ENCODE measurements at regions not wholly inside any gene's neighbourhood (a gene's known extent, or its start where the extent isn't known, plus 50 kb on each side); places are given as distances from the start of the nearest gene placed in this dataset.
"Not testable (repeated sequence)": the region's sequence is repeated elsewhere in the genome, so short reads cannot be mapped to it uniquely, and the experiment has no call there.

GRCh38 chr9:22170556-22170955, 161.5 kb upstream of the CDKN2B start:
- Histone ChIP-seq H3K27ac (no peak overlapping the region), H3K36me3 (no peaks in the 10 kb centered on the region), H3K4me3 (no peak overlapping the region), H3K4me1 (replicated peaks) (peaks cover 7% of the 10 kb centered on the region), H3K27me3 (replicated peaks) (no peaks in the 10 kb centered on the region), H3K9me3 (replicated peaks) (no peaks in the 10 kb centered on the region)
- DNase-seq (ENCODE audit: low read depth in 1 of 2, low spot score in 2 of 2) = no peak

GRCh38 chr9:22170990-22171670, 162.0 kb upstream of the CDKN2B start:
- Histone ChIP-seq H3K4me1 (replicated peaks) (peaks cover 7% of the 10 kb centered on the region), H3K4me3 (no peak overlapping the region), H3K9me3 (replicated peaks) (no peaks in the 10 kb centered on the region), H3K27ac (no peak overlapping the region), H3K27me3 (replicated peaks) (no peaks in the 10 kb centered on the region), H3K36me3 (no peaks in the 10 kb centered on the region)
- DNase-seq (ENCODE audit: low read depth in 1 of 2, low spot score in 2 of 2) = no peak

GRCh38 chr9:22171691-22172090, 162.6 kb upstream of the CDKN2B start:
- no peaks in the 10 kb centered on the region for H3K9me3 ChIP-seq (replicated peaks)
- H3K4me1 ChIP-seq (replicated peaks) = peaks cover 7% of the 10 kb centered on the region
- no peak overlapping the region for H3K4me3 ChIP-seq
- H3K27me3 ChIP-seq (replicated peaks) = no peaks in the 10 kb centered on the region
- H3K36me3 ChIP-seq = no peaks in the 10 kb centered on the region
- no peak overlapping the region for H3K27ac ChIP-seq
- DNase-seq (ENCODE audit: low read depth in 1 of 2, low spot score in 2 of 2) = no peak

- Histone ChIP-seq H3K27me3 (replicated peaks) (no peaks in the 10 kb centered on the region), H3K4me1 (replicated peaks) (peaks cover 7% of the 10 kb centered on the region), H3K36me3 (no peaks in the 10 kb centered on the region), H3K4me3 (no peak overlapping the region), H3K9me3 (replicated peaks) (no peaks in the 10 kb centered on the region), H3K27ac (no peak overlapping the region)
- DNase-seq (ENCODE audit: low read depth in 1 of 2, low spot score in 2 of 2) = no peak
These were observed 164.8 kb upstream of the CDKN2B start for GRCh38 chr9:22173908-22174307.

- H3K36me3 ChIP-seq = no peaks in the 10 kb centered on the region
These were observed 167.0 kb upstream of the CDKN2B start for GRCh38 chr9:22175972-22176545.

DNA sequence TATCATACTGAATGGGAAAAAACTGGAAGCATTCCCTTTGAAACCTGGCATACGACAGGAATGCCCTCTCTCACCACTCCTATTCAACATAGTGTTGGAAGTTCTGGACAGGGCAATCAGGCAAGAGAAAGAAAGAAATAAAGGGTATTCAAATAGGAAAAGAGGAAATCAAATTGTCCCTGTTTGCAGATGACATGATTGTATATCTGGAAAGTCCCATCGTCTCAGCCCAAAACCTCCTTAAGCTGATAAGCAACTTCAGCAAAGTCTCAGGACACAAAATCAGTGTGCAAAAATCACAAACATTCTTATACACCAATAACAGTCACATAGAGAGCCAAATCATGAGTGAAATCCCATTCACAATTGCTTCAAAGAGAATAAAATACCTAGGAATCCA, 171.9 kb upstream of the CDKN2B start:
- not testable (repeated sequence) for H3K9me3 ChIP-seq (replicated peaks)

More at GRCh38 chr9:22175972-22176545, 167.0 kb upstream of the CDKN2B start:
- Histone ChIP-seq H3K4me3 (no peak overlapping the region), H3K4me1 (replicated peaks) (no peaks in the 10 kb centered on the region), H3K27ac (no peak overlapping the region), H3K9me3 (replicated peaks) (no peaks in the 10 kb centered on the region), H3K27me3 (replicated peaks) (no peaks in the 10 kb centered on the region)
- DNase-seq (ENCODE audit: low read depth in 1 of 2, low spot score in 2 of 2) = no peak

GRCh38 chr9:22189471-22189870, 180.4 kb upstream of the CDKN2B start:
- no peak for DNase-seq (ENCODE audit: low read depth in 1 of 2, low spot score in 2 of 2)
- no peak overlapping the region for H3K4me3 ChIP-seq
- no peaks in the 10 kb centered on the region for H3K36me3 ChIP-seq
- H3K4me1 ChIP-seq (replicated peaks) = no peaks in the 10 kb centered on the region
- H3K27ac ChIP-seq = no peak overlapping the region
- H3K27me3 ChIP-seq (replicated peaks) = no peaks in the 10 kb centered on the region
- no peaks in the 10 kb centered on the region for H3K9me3 ChIP-seq (replicated peaks)

More for the DNA sequence above, 171.9 kb upstream of the CDKN2B start:
- not testable (repeated sequence) for H3K4me3 ChIP-seq; H3K27ac ChIP-seq; H3K27me3 ChIP-seq (replicated peaks); H3K4me1 ChIP-seq (replicated peaks); H3K36me3 ChIP-seq; DNase-seq (ENCODE audit: low read depth in 1 of 2, low spot score in 2 of 2)

- not testable (repeated sequence) for H3K27me3 ChIP-seq (replicated peaks); H3K36me3 ChIP-seq; H3K27ac ChIP-seq; DNase-seq (ENCODE audit: low read depth in 1 of 2, low spot score in 2 of 2); H3K9me3 ChIP-seq (replicated peaks); H3K4me1 ChIP-seq (replicated peaks); H3K4me3 ChIP-seq
These were observed 187.9 kb upstream of the CDKN2B start for GRCh38 chr9:22197000-22197399.

- no peaks in the 10 kb centered on the region for H3K36me3 ChIP-seq
- no peaks in the 10 kb centered on the region for H3K9me3 ChIP-seq (replicated peaks)
- no peak for DNase-seq (ENCODE audit: low read depth in 1 of 2, low spot score in 2 of 2)
- H3K27me3 ChIP-seq (replicated peaks) = no peaks in the 10 kb centered on the region
- 0 out of 2 replicates have a peak, but pooled peaks cover 4% of the 10 kb centered on the region for H3K4me1 ChIP-seq (replicated peaks)
- no peak overlapping the region for H3K4me3 ChIP-seq
- no peak overlapping the region for H3K27ac ChIP-seq
These were observed 189.6 kb upstream of the CDKN2B start for GRCh38 chr9:22198681-22199080.

DNA sequence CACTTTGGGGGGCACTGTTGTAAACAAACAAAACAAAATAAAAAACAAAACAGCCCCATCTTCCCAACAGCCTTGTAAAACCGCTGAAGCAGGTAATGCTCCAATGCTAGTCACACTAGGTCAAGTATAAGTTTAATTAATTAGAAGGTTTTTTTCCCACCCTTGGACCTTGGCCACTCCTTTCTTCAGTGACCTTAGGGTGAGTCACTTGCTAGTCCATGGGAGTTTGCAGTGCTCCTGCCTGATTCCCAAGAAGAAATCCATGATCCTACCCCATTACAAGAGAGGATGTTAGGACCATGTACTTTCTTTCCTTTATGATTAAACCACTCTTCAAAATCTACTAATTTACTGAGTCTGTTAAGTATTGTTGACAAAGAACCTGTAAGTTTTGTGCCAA, 192.2 kb upstream of the CDKN2B start:
- H3K27ac ChIP-seq = no peak overlapping the region
- no peak overlapping the region for H3K4me3 ChIP-seq
- no peaks in the 10 kb centered on the region for H3K36me3 ChIP-seq
- no peaks in the 10 kb centered on the region for H3K27me3 ChIP-seq (replicated peaks)
- DNase-seq (ENCODE audit: low read depth in 1 of 2, low spot score in 2 of 2) = no peak
- H3K9me3 ChIP-seq (replicated peaks) = no peaks in the 10 kb centered on the region
- H3K4me1 ChIP-seq (replicated peaks) = 0 out of 2 replicates have a peak, but pooled peaks cover 6% of the 10 kb centered on the region

GRCh38 chr9:22203371-22204138, 194.4 kb upstream of the CDKN2B start:
- Histone ChIP-seq H3K4me1 (replicated peaks) (peaks cover 6% of the 10 kb centered on the region; the same call in 1 of the 2 replicates), H3K9me3 (replicated peaks) (no peaks in the 10 kb centered on the region), H3K4me3 (no peak overlapping the region), H3K27ac (no peak overlapping the region), H3K36me3 (no peaks in the 10 kb centered on the region), H3K27me3 (replicated peaks) (no peaks in the 10 kb centered on the region)
- no peak for DNase-seq (ENCODE audit: low read depth in 1 of 2, low spot score in 2 of 2)

GRCh38 chr9:22204240-22204639, 195.1 kb upstream of the CDKN2B start:
- H3K4me3 ChIP-seq = no peak overlapping the region
- H3K27me3 ChIP-seq (replicated peaks) = no peaks in the 10 kb centered on the region
- no peak for DNase-seq (ENCODE audit: low read depth in 1 of 2, low spot score in 2 of 2)
- H3K9me3 ChIP-seq (replicated peaks) = no peaks in the 10 kb centered on the region
- no peak overlapping the region for H3K27ac ChIP-seq
- H3K4me1 ChIP-seq (replicated peaks) = peaks cover 12% of the 10 kb centered on the region
- H3K36me3 ChIP-seq = no peaks in the 10 kb centered on the region

DNA sequence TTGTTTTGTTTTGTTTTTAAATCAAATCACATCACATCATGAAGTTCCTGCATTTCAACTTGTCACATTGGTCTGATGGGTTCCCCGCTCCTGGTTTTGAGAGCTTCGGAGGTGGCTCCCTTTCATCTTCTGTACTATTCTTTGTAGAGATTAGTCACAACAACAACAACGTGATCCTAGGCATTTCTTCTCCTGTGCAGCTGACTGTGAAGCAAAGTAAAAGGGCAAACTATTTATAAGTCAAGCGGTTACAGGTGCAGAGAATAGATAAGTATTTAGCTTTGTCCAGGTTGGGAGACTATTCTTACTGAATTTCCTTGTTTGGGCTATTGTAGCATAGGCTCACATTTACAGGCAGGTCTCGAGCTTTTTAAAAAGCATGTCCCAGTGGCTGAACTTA, 197.7 kb upstream of the CDKN2B start:
- Histone ChIP-seq H3K9me3 (replicated peaks) (no peaks in the 10 kb centered on the region), H3K4me3 (no peak overlapping the region), H3K27ac (no peak overlapping the region), H3K36me3 (no peaks in the 10 kb centered on the region), H3K4me1 (replicated peaks) (peaks cover 38% of the 10 kb centered on the region), H3K27me3 (replicated peaks) (no peaks in the 10 kb centered on the region)
- no peak for DNase-seq (ENCODE audit: low read depth in 1 of 2, low spot score in 2 of 2)
